Lung (tissue), 11 donors: ENCODE measurements at regions not wholly inside any gene's neighbourhood (a gene's known extent, or its start where the extent isn't known, plus 50 kb on each side); places are given as distances from the start of the nearest gene placed in this dataset.

Source experiments
- ATAC-seq: fragments of 200-7000 bp; cut with Tn5 transposase; one replicate; pipeline ENCODE4 v1.9.1; 2020; ENCODE audit warnings: moderate number of reproducible peaks; ENCODE audit not compliant: insufficient read depth, low FRiP score
- DNase-seq, 3 donors: peaks; one replicate each; pipeline ENCODE4 v3.0.0-alpha.2; 2013 to 2017
- H3K27ac ChIP-seq, 2 donors: one replicate each; pipeline ENCODE4 v1.5.1; 2013; ENCODE audit warnings: mild to moderate bottlenecking in 2 of 2, moderate library complexity in 2 of 2, control low read depth in 1 of 2, inconsistent platforms in 1 of 2, low read depth in 1 of 2, low read length in 1 of 2
- H3K27me3 ChIP-seq, 3 donors: one replicate each; pipeline ENCODE4 v1.5.1; 2013; ENCODE audit warnings: low read length in 2 of 3; ENCODE audit not compliant: control insufficient read depth in 3 of 3, insufficient read depth in 3 of 3
- H3K36me3 ChIP-seq, 4 donors: one replicate each; pipeline ENCODE4 v1.5.1; 2013; ENCODE audit warnings: low read length in 4 of 4, mild to moderate bottlenecking in 1 of 4, moderate library complexity in 1 of 4; ENCODE audit not compliant: control insufficient read depth in 4 of 4, insufficient read depth in 4 of 4
- H3K4me1 ChIP-seq, 5 donors: one replicate each; pipeline ENCODE4 v1.5.1; 2013; ENCODE audit warnings: low read length in 5 of 5, mild to moderate bottlenecking in 2 of 5, moderate library complexity in 1 of 5; ENCODE audit not compliant: control insufficient read depth in 5 of 5, insufficient read depth in 5 of 5
- H3K4me3 ChIP-seq: one replicate; pipeline ENCODE4 v1.5.1; 2013; ENCODE audit warnings: mild to moderate bottlenecking, control low read depth, moderate library complexity
- H3K9ac ChIP-seq, 2 donors: one replicate each; pipeline ENCODE4 v1.5.1; 2013; ENCODE audit warnings: low read length in 2 of 2, control low read depth in 1 of 2; ENCODE audit not compliant: insufficient read depth in 1 of 2
- H3K9me3 ChIP-seq, 4 donors: one replicate each; pipeline ENCODE4 v1.5.1; 2013; ENCODE audit warnings: low read length in 3 of 4, mild to moderate bottlenecking in 1 of 4, moderate library complexity in 1 of 4; ENCODE audit not compliant: control insufficient read depth in 4 of 4, insufficient read depth in 3 of 4
- CTCF ChIP-seq: IDR thresholded peaks from 2 replicates; pipeline ENCODE4 v1.5.1; 2012; ENCODE audit warnings: mild to moderate bottlenecking; ENCODE audit errors: control extremely low read depth, extremely low read depth
- WGBS, 2 donors: extraction: QIAGEN DNeasy Blood & Tissue Kit; methylation state at CpG; one replicate each; pipeline ENCODE4 v1.1.7; 2013; 5-methylcytosine and 5-hydroxymethylcytosine counted together
- donor health status: control.
- donor health status: control.
- donor health status: Bipolar disorder and iron deficiency.
- donor health status: healthy.
- donor health status: DM: yes; HTN: yes; CAD: no.

GRCh38 chr15:58327958-58328357, 103.8 kb upstream of the LIPC start:
- H3K27ac ChIP-seq, result no peak overlapping the region
- H3K4me3 ChIP-seq, result no peak overlapping the region
- ATAC-seq, result no peak
- no peak overlapping the region for H3K9ac ChIP-seq
- TF ChIP-seq CTCF, result no peak
- DNase-seq, result no peak
- no peaks in the 10 kb centered on the region for H3K27me3 ChIP-seq
- no peaks in the 10 kb centered on the region for H3K36me3 ChIP-seq
- no peaks in the 10 kb centered on the region for H3K9me3 ChIP-seq
- WGBS, 2 donors, result 97 to 100% methylated on average over 1 of the region's 1 CpG
- H3K4me1 ChIP-seq, result peaks cover 5 to 31% (median 17%) of the 10 kb centered on the region in 5 donors

- no peak for DNase-seq
- no peak overlapping the region for H3K9ac ChIP-seq
- no peak for ATAC-seq
- H3K4me1 ChIP-seq, result peaks cover 5 to 34% (median 22%) of the 10 kb centered on the region in 5 donors
- no peak overlapping the region for H3K4me3 ChIP-seq
- no peaks in the 10 kb centered on the region for H3K9me3 ChIP-seq
- 86 to 93% methylated on average over 2 of the region's 2 CpGs for WGBS, 2 donors
- H3K27ac ChIP-seq, result no peak overlapping the region
- no peaks in the 10 kb centered on the region for H3K27me3 ChIP-seq
- no peak for TF ChIP-seq CTCF
- no peaks in the 10 kb centered on the region for H3K36me3 ChIP-seq
Measured at GRCh38 chr15:58329211-58329610, 102.6 kb upstream of the LIPC start.

- no peak overlapping the region for H3K9ac ChIP-seq
- no peaks in the 10 kb centered on the region for H3K36me3 ChIP-seq
- peaks cover 5 to 34% (median 22%) of the 10 kb centered on the region in 5 donors for H3K4me1 ChIP-seq
- no peak overlapping the region for H3K4me3 ChIP-seq
- H3K9me3 ChIP-seq, result peaks cover 0 to 3% (median 0%) of the 10 kb centered on the region in 4 donors
- DNase-seq, result peak in 1 of 3 donors; percentile 30
- TF ChIP-seq CTCF, result no peak
- H3K27me3 ChIP-seq, result no peaks in the 10 kb centered on the region
- WGBS, 2 donors, result 70 to 75% methylated on average over 13 of the region's 13 CpGs
- ATAC-seq, result no peak
- peak overlapping the region in 1 of 2 donors; percentile 56 for H3K27ac ChIP-seq
Measured at GRCh38 chr15:58329781-58330671, 101.8 kb upstream of the LIPC start.
